ENCODE measurements at regions not wholly inside any gene's neighbourhood (a gene's known extent, or its start where the extent isn't known, plus 50 kb on each side); places are given as distances from the start of the nearest gene placed in this dataset.

- no peak for DNase-seq (ENCODE audit: low spot score)
These were observed 78.3 kb upstream of the NEK6 start for GRCh38 chr9:124179196-124180071.

- DNase-seq (ENCODE audit: low spot score) = no peak
These were observed 77.2 kb upstream of the NEK6 start for GRCh38 chr9:124180557-124180956.

- DNase-seq (ENCODE audit: low spot score) = no peak
These were observed 75.0 kb upstream of the NEK6 start for GRCh38 chr9:124182741-124183140.

GRCh38 chr9:124183772-124184171 lies 74.0 kb upstream of the NEK6 start:
- DNase-seq (ENCODE audit: low spot score) = no peak

GRCh38 chr9:124185413-124185812 lies 72.3 kb upstream of the NEK6 start:
- no peak for DNase-seq (ENCODE audit: low spot score)

- DNase-seq (ENCODE audit: low spot score) = no peak
These were observed 70.4 kb upstream of the NEK6 start for GRCh38 chr9:124187311-124187710.

- DNase-seq (ENCODE audit: low spot score) = no peak
These were observed 69.2 kb upstream of the NEK6 start for GRCh38 chr9:124188331-124189110.

- no peak for DNase-seq (ENCODE audit: low spot score)
These were observed 67.0 kb upstream of the NEK6 start for GRCh38 chr9:124190761-124191160.

GRCh38 chr9:124191691-124192395 lies 65.9 kb upstream of the NEK6 start:
- DNase-seq (ENCODE audit: low spot score) = no peak

- DNase-seq (ENCODE audit: low spot score) = no peak
These were observed 61.0 kb upstream of the NEK6 start for GRCh38 chr9:124196814-124197176.

GRCh38 chr9:124197177-124198095 lies 60.3 kb upstream of the NEK6 start:
- no peak for DNase-seq (ENCODE audit: low spot score)

- no peak for DNase-seq (ENCODE audit: low spot score)
These were observed 59.4 kb upstream of the NEK6 start for GRCh38 chr9:124198331-124198730.

GRCh38 chr9:124198948-124199347 lies 58.8 kb upstream of the NEK6 start:
- DNase-seq (ENCODE audit: low spot score) = no peak

- DNase-seq (ENCODE audit: low spot score) = no peak
These were observed 58.3 kb upstream of the NEK6 start for GRCh38 chr9:124199474-124199873.

- DNase-seq (ENCODE audit: low spot score) = no peak
These were observed 55.2 kb upstream of the NEK6 start for GRCh38 chr9:124202447-124202971.

GRCh38 chr9:124205686-124206352 lies 51.9 kb upstream of the NEK6 start:
- DNase-seq (ENCODE audit: low spot score) = no peak

- DNase-seq (ENCODE audit: low spot score) = no peak
These were observed 51.4 kb upstream of the NEK6 start for GRCh38 chr9:124206391-124206790.
